H1 (cell line): ENCODE measurements at regions not wholly inside any gene's neighbourhood (a gene's known extent, or its start where the extent isn't known, plus 50 kb on each side); places are given as distances from the start of the nearest gene placed in this dataset.

Experiments
- CTCF ChIA-PET: fragments of 300-600 bp; sonication (Branson Sonifier 250); formaldehyde crosslinking; loops from one replicate; lab custom pipeline; 2021; ENCODE audit not compliant: partially characterized antibody; lab: Charles Lee
- POLR2A ChIA-PET: fragments of 300-600 bp; sonication (Branson Sonifier 250); formaldehyde crosslinking; loops from one replicate; lab custom pipeline; 2021; ENCODE audit warnings: inconsistent platforms; ENCODE audit not compliant: partially characterized antibody; lab: Charles Lee
- DNase-seq, 2 experiments: peaks; one replicate each; pipeline versions ENCODE4 v3.0.0 to v3.0.0-alpha.2; 2010 to 2022; ENCODE audit warnings: low spot score in 2 of 2, low read depth in 1 of 2, mixed read lengths in 1 of 2
- FAIRE-seq: peaks from 2 replicates; lab custom pipeline; 2011; peaks lifted over from hg19 to GRCh38; lab: Jason Lieb, UNC
- H2AFZ ChIP-seq: 2 replicates; pipeline ENCODE4 v1.8.1; 2012; ENCODE audit warnings: low read length, inconsistent platforms
- H2AK5ac ChIP-seq: 2 replicates; pipeline ENCODE4 v1.6.1; 2013; ENCODE audit warnings: low read depth, low read length
- H2BK120ac ChIP-seq: replicated peaks from 2 replicates; pipeline ENCODE3; 2013; ENCODE audit warnings: low read depth, low read length, inconsistent platforms
- H2BK12ac ChIP-seq: 2 replicates; pipeline ENCODE4 v1.6.1; 2013; ENCODE audit warnings: low read depth, low read length
- H2BK15ac ChIP-seq: 2 replicates; pipeline ENCODE4 v1.6.1; 2013; ENCODE audit warnings: low read length
- H2BK20ac ChIP-seq: 2 replicates; pipeline ENCODE4 v1.6.1; 2013; ENCODE audit warnings: low read length
- H2BK5ac ChIP-seq: 2 replicates; pipeline ENCODE4 v1.6.1; 2013; ENCODE audit warnings: low read depth, low read length
- H3K14ac ChIP-seq: 2 replicates; pipeline ENCODE4 v1.6.1; 2013; ENCODE audit warnings: inconsistent platforms; ENCODE audit not compliant: insufficient read length
- H3K18ac ChIP-seq: 2 replicates; pipeline ENCODE4 v1.6.1; 2013; ENCODE audit warnings: low read length; ENCODE audit errors: extremely low read depth
- H3K23ac ChIP-seq: 2 replicates; pipeline ENCODE4 v1.6.1; 2013; ENCODE audit warnings: inconsistent platforms; ENCODE audit not compliant: insufficient read length
- H3K23me2 ChIP-seq: 2 replicates; pipeline ENCODE4 v1.6.1; 2013; ENCODE audit warnings: low read depth, low read length
- H3K27ac ChIP-seq: 2 replicates; pipeline ENCODE4 v1.6.1; 2011; ENCODE audit warnings: low read depth, low read length, inconsistent platforms
- H3K27me3 ChIP-seq, 4 experiments: replicated peaks in 1 of 4; 1 replicate in 1 of 4; 2 replicates in 3 of 4; pipeline versions ENCODE4 v1.6.1 to v1.8.1; 2011 to 2013; ENCODE audit warnings: low read length in 3 of 4, mild to moderate bottlenecking in 3 of 4, inconsistent platforms in 2 of 4, mixed read lengths in 2 of 4, moderate library complexity in 1 of 4; ENCODE audit not compliant: control insufficient read depth in 3 of 4, insufficient read depth in 3 of 4; ENCODE audit errors: extremely low read depth in 1 of 4
- H3K36me3 ChIP-seq, 4 experiments: 2 replicates each; pipeline versions ENCODE4 v1.6.1 to v1.8.1; 2011 to 2013; ENCODE audit warnings: mild to moderate bottlenecking in 4 of 4, low read length in 3 of 4, moderate library complexity in 2 of 4, control low read depth in 1 of 4, inconsistent platforms in 1 of 4; ENCODE audit not compliant: insufficient read depth in 4 of 4, control insufficient read depth in 2 of 4
- H3K4ac ChIP-seq: replicated peaks from 2 replicates; pipeline ENCODE3; 2013; ENCODE audit warnings: low read length, low read depth, mixed read lengths, inconsistent platforms; ENCODE audit not compliant: insufficient read length
- H3K4me1 ChIP-seq, 4 experiments: replicated peaks in 1 of 4; 1 replicate in 1 of 4; 2 replicates in 3 of 4; pipeline versions ENCODE4 v1.6.1 to v1.8.1; 2011 to 2013; ENCODE audit warnings: low read length in 3 of 4, inconsistent platforms in 2 of 4, mixed read lengths in 1 of 4; ENCODE audit not compliant: insufficient read depth in 4 of 4, control insufficient read depth in 3 of 4
- H3K4me2 ChIP-seq, 2 experiments: 2 replicates each; pipeline versions ENCODE4 v1.6.1 to v1.8.1; 2011 to 2013; ENCODE audit warnings: low read depth in 2 of 2, low read length in 2 of 2, control low read depth in 1 of 2, inconsistent platforms in 1 of 2, mild to moderate bottlenecking in 1 of 2; ENCODE audit not compliant: insufficient read depth in 1 of 2
- H3K4me3 ChIP-seq, 4 experiments: fragments of 200-600, 300-600 bp in 1 of 4; sonication (generic), shearing (Covaris generic), sonication (Bioruptor Twin) in 1 of 4; 2 replicates each; pipeline versions ENCODE4 v1.5.1 to v1.8.1; 2011 to 2016; ENCODE audit warnings: low read length in 4 of 4, low read depth in 3 of 4, control low read depth in 2 of 4, inconsistent platforms in 2 of 4, mild to moderate bottlenecking in 2 of 4, mixed read lengths in 1 of 4, moderate library complexity in 1 of 4; ENCODE audit not compliant: insufficient read depth in 2 of 4; ENCODE audit errors: extremely low read depth in 1 of 4
- H3K56ac ChIP-seq: replicated peaks from 2 replicates; pipeline ENCODE3; 2013; ENCODE audit warnings: low read depth, mild to moderate bottlenecking, mixed read lengths, low read length, inconsistent platforms; ENCODE audit not compliant: insufficient read length
- H3K79me1 ChIP-seq: 2 replicates; pipeline ENCODE4 v1.6.1; 2013; ENCODE audit warnings: low read depth, low read length, control low read depth
- H3K79me2 ChIP-seq, 2 experiments: 2 replicates each; pipeline versions ENCODE4 v1.6.1 to v1.8.1; 2012 to 2013; ENCODE audit warnings: low read length in 2 of 2, mild to moderate bottlenecking in 2 of 2, inconsistent platforms in 1 of 2; ENCODE audit not compliant: insufficient read depth in 2 of 2, control insufficient read depth in 1 of 2
- H3K9ac ChIP-seq, 4 experiments: replicated peaks in 1 of 4; 1 replicate in 1 of 4; 2 replicates in 3 of 4; pipeline versions ENCODE4 v1.6.1 to v1.8.1; 2011 to 2013; ENCODE audit warnings: low read depth in 3 of 4, low read length in 3 of 4, control low read depth in 2 of 4, mild to moderate bottlenecking in 2 of 4, moderate library complexity in 2 of 4, inconsistent platforms in 1 of 4; ENCODE audit errors: extremely low read depth in 1 of 4
- H3K9me3 ChIP-seq, 2 experiments: 2 replicates each; pipeline versions ENCODE4 v1.6.1 to v1.8.1; 2012 to 2013; ENCODE audit warnings: mild to moderate bottlenecking in 2 of 2, moderate library complexity in 2 of 2, control low read depth in 1 of 2, inconsistent platforms in 1 of 2, low read depth in 1 of 2, low read length in 1 of 2, mixed read lengths in 1 of 2; ENCODE audit not compliant: insufficient read depth in 2 of 2
- H4K20me1 ChIP-seq, 2 experiments: replicated peaks in 1 of 2; 2 replicates each; pipeline versions ENCODE3 to v1.8.1; 2011 to 2013; ENCODE audit warnings: inconsistent platforms in 2 of 2, low read length in 2 of 2, mild to moderate bottlenecking in 1 of 2; ENCODE audit not compliant: insufficient read depth in 2 of 2, control insufficient read depth in 1 of 2
- H4K5ac ChIP-seq: 2 replicates; pipeline ENCODE4 v1.6.1; 2013; ENCODE audit warnings: low read length, low read depth, mixed read lengths, inconsistent platforms; ENCODE audit not compliant: insufficient read length
- H4K8ac ChIP-seq: 2 replicates; pipeline ENCODE4 v1.8.0; 2013; ENCODE audit warnings: mild to moderate bottlenecking, moderate library complexity, low read length, inconsistent platforms; ENCODE audit not compliant: insufficient read depth; ENCODE audit errors: extremely low read depth
- H4K91ac ChIP-seq: replicated peaks from 2 replicates; pipeline ENCODE3; 2013; ENCODE audit warnings: low read length, mixed read lengths, inconsistent platforms; ENCODE audit not compliant: insufficient read length
- CEBPB ChIP-seq: IDR thresholded peaks from 2 replicates; pipeline ENCODE4 v1.6.1; 2012; ENCODE audit warnings: low read depth, low read length
- CHD1 ChIP-seq: IDR thresholded peaks from 2 replicates; pipeline ENCODE4 v1.6.1; 2012; ENCODE audit warnings: low read depth, low read length, improper control_type of control experiment
- EGR1 ChIP-seq: IDR thresholded peaks from 2 replicates; pipeline ENCODE4 v1.6.1; 2011; ENCODE audit warnings: low read depth, low read length, borderline replicate concordance
- GTF2F1 ChIP-seq: IDR thresholded peaks from 2 replicates; pipeline ENCODE4 v1.6.1; 2012; ENCODE audit warnings: low read depth, low read length, improper control_type of control experiment, borderline replicate concordance
- JUND ChIP-seq: IDR thresholded peaks from 2 replicates; pipeline ENCODE4 v1.6.1; 2011; ENCODE audit warnings: mild to moderate bottlenecking, improper control_type of control experiment, low read length
- KDM4A ChIP-seq: IDR thresholded peaks from one replicate; pipeline ENCODE4 v1.7.1; 2012; ENCODE audit warnings: low read depth, mild to moderate bottlenecking, moderate library complexity, low read length, inconsistent platforms; ENCODE audit not compliant: severe bottlenecking
- MAFK ChIP-seq: IDR thresholded peaks from 2 replicates; pipeline ENCODE4 v1.6.1; 2012; ENCODE audit warnings: low read depth, mild to moderate bottlenecking, improper control_type of control experiment, low read length
- NANOG ChIP-seq: IDR thresholded peaks from 2 replicates; pipeline ENCODE4 v1.6.1; 2011; ENCODE audit warnings: low read length, low read depth, mild to moderate bottlenecking, inconsistent platforms; ENCODE audit not compliant: insufficient read depth, poor library complexity, severe bottlenecking
- SAP30 ChIP-seq: fragments of 300-600 bp; sonication (generic); IDR thresholded peaks from 2 replicates; pipeline ENCODE4 v1.7.1; 2012; ENCODE audit warnings: low read length, moderate library complexity, mild to moderate bottlenecking, inconsistent platforms; ENCODE audit not compliant: insufficient read depth, insufficient replicate concordance
- SIX5 ChIP-seq: IDR thresholded peaks from 2 replicates; pipeline ENCODE4 v1.6.1; 2011; ENCODE audit warnings: mild to moderate bottlenecking, low read depth, low read length
- SRF ChIP-seq: IDR thresholded peaks from 2 replicates; pipeline ENCODE4 v1.6.1; 2011; ENCODE audit warnings: mild to moderate bottlenecking, low read depth, low read length, moderate library complexity
- SUZ12 ChIP-seq: fragments of 200-600 bp; sonication (generic); IDR thresholded peaks from 2 replicates; pipeline ENCODE4 v1.6.1; 2012; ENCODE audit warnings: mild to moderate bottlenecking, inconsistent platforms, low read length, moderate library complexity, mixed read lengths
- TAF1 ChIP-seq: IDR thresholded peaks from 2 replicates; pipeline ENCODE4 v1.6.1; 2011; ENCODE audit warnings: mild to moderate bottlenecking, low read depth, low read length
- TAF7 ChIP-seq: optimal IDR thresholded peaks from 2 replicates; pipeline ENCODE3; 2011; ENCODE audit warnings: low read depth, mild to moderate bottlenecking, inconsistent platforms, low read length, moderate library complexity, borderline replicate concordance
- YY1 ChIP-seq: IDR thresholded peaks from 2 replicates; pipeline ENCODE4 v1.6.1; 2011; ENCODE audit warnings: low read depth, mild to moderate bottlenecking, low read length

GRCh38 chr2:180707884-180708205 lies 272.6 kb upstream of the UBE2E3 start:
- no peak overlapping the region for H3K23ac ChIP-seq
- no peak overlapping the region for H2BK12ac ChIP-seq
- no peaks in the 10 kb centered on the region for H3K9me3 ChIP-seq
- H2BK5ac ChIP-seq, result no peak overlapping the region
- no peaks in the 10 kb centered on the region for H3K79me2 ChIP-seq
- H3K4me2 ChIP-seq, result no peak overlapping the region
- no peak overlapping the region for H2BK120ac ChIP-seq
- H3K18ac ChIP-seq, result no peak overlapping the region
- no peak overlapping the region for H3K4me3 ChIP-seq
- H2BK15ac ChIP-seq, result no peak overlapping the region
- H3K36me3 ChIP-seq, result no peaks in the 10 kb centered on the region
- no peak overlapping the region for H4K91ac ChIP-seq
- FAIRE-seq, result no peak
- H4K20me1 ChIP-seq, result no peaks in the 10 kb centered on the region
- no peak overlapping the region for H2AFZ ChIP-seq
- H3K27me3 ChIP-seq, result no peaks in the 10 kb centered on the region
- ChIA-PET POLR2A (no interaction called here), CTCF (interaction anchor here (0.6 to 0.7 kb wide), 2 partner anchors 24 to 28 kb away, joined by 3 read pairs; no protein-coding TSS in a partner anchor)
- H4K5ac ChIP-seq, result no peak overlapping the region
- no peak overlapping the region for H3K14ac ChIP-seq
- H3K4me1 ChIP-seq, result no peaks in the 10 kb centered on the region
- no peak overlapping the region for H3K56ac ChIP-seq
- no peak for DNase-seq
- no peak overlapping the region for H4K8ac ChIP-seq
- H2AK5ac ChIP-seq, result no peak overlapping the region
- H3K4ac ChIP-seq, result no peak overlapping the region
- H3K79me1 ChIP-seq, result no peaks in the 10 kb centered on the region
- no peak for TF ChIP-seq EGR1
- no peak for TF ChIP-seq YY1
- TF ChIP-seq CEBPB, result no peak
- no peak for TF ChIP-seq SIX5
- no peak for TF ChIP-seq SRF
- TF ChIP-seq SAP30, result no peak
- TF ChIP-seq SUZ12, result no peak
- TF ChIP-seq GTF2F1, result no peak
- TF ChIP-seq NANOG, result no peak
- TF ChIP-seq KDM4A, result no peak
- no peak for TF ChIP-seq JUND
- TF ChIP-seq CHD1, result no peak
- TF ChIP-seq TAF1, result no peak
- no peak for TF ChIP-seq MAFK
- TF ChIP-seq TAF7, result no peak
- H3K9ac ChIP-seq, result no peak overlapping the region
- no peak overlapping the region for H2BK20ac ChIP-seq
- no peak overlapping the region for H3K27ac ChIP-seq
- H3K23me2 ChIP-seq, result no peaks in the 10 kb centered on the region
